ENCODE measurements at regions not wholly inside any gene's neighbourhood (a gene's known extent, or its start where the extent isn't known, plus 50 kb on each side); places are given as distances from the start of the nearest gene placed in this dataset.

DNA sequence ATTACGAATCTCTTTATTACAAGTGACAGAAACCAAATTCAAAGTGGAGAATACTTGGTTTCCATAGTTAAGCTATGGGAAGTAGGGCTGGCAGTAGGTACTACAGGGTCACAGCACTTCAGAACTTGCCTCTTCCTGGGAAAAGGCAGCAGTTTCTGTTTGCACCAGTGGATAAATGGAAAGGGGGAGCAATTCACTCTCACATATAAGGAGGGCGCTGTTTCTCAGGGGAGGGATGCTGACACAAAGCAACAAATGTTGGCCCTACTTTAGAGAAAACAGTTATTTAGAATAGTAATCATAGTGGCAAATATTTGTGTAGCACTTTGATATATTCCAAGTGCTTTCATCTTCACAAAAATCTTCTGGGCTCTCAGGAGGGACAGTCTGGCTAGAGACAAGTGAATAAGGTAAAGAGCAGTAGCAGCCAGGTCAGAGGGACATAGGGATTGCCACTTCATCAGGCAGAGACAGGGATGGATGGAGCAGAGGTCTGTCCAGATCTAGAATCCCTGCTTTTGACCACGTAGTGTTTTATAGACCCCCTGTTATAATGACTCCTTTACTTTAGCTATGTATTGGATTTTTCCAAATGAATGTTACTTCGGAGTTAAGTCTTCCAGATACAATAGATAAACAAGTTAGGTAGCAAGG, 554.8 kb upstream of the SGCD start:
- TF ChIP-seq, protein P1, sequence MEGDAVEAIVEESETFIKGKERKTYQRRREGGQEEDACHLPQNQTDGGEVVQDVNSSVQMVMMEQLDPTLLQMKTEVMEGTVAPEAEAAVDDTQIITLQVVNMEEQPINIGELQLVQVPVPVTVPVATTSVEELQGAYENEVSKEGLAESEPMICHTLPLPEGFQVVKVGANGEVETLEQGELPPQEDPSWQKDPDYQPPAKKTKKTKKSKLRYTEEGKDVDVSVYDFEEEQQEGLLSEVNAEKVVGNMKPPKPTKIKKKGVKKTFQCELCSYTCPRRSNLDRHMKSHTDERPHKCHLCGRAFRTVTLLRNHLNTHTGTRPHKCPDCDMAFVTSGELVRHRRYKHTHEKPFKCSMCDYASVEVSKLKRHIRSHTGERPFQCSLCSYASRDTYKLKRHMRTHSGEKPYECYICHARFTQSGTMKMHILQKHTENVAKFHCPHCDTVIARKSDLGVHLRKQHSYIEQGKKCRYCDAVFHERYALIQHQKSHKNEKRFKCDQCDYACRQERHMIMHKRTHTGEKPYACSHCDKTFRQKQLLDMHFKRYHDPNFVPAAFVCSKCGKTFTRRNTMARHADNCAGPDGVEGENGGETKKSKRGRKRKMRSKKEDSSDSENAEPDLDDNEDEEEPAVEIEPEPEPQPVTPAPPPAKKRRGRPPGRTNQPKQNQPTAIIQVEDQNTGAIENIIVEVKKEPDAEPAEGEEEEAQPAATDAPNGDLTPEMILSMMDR (IDR thresholded peaks at IDR 0.05; ENCODE audit: low read depth, low read length): no peak

DNA sequence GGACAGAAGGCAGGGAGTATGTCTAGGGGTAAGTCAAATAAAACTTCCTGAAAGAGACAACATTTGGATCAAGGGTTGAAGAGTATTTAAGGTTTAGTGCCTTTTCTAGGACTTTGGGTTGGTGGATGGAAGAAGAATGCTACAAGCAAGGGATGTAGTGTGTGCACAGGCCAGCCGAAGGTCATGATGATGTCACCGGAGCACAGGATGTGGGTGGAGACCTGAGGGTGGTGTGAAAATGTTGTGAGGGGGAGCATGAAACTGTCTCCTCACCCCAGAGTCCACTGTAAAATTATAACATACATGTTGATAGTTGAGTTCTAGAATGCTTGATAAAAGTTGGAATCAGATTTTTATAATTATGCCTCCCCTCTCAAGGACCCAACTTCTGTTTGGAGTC, 553.3 kb upstream of the SGCD start:
- TF ChIP-seq, protein P1 (IDR thresholded peaks at IDR 0.05; ENCODE audit: low read depth, low read length): no peak

More for the DNA sequence above, 554.8 kb upstream of the SGCD start:
- no peak for DNase-seq (ENCODE audit: extremely low read depth, low read depth)

DNA sequence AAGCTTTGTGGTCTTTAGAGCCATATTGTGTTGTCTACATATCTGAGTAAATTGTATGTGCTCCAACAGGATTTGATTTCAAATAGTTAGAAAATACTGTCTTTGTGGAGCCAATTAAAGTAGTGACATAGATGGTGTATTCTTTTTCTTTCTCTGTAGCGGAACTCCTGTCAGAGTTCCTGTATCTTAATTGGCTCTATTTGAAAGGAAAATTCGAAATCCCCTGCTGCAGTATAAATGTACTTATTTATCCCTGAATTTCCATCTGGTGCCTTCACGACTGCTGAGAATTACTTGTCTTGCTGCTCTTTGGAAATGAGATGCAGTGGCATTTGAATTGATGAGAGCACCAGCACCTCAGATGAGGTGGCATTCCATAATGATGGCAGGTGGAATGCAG, 546.7 kb upstream of the SGCD start:
- no peak for DNase-seq (ENCODE audit: extremely low read depth, low read depth)
- TF ChIP-seq, protein P1 (IDR thresholded peaks at IDR 0.05; ENCODE audit: low read depth, low read length): no peak

More for the DNA sequence above, 553.3 kb upstream of the SGCD start:
- DNase-seq (ENCODE audit: extremely low read depth, low read depth): no peak

DNA sequence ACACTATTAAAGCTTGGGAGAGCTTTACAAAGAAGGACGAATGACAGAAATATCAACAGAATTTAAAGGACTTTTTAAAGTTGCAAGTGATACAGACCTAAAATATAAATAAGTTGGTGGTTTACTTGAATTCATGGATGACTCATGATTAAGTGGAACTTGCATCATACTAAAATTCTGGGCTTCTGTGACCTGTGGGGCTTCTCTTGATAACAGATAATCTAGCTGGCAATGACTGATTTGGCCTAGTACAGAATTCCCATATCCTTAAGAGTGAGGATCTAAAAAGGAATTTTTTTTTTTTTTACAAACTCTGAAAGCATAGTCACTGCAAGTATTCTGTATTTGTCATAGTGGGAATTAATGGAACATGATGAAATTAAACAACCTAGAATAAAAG, 543.7 kb upstream of the SGCD start:
- DNase-seq (ENCODE audit: extremely low read depth, low read depth): no peak
- TF ChIP-seq, protein P1 (IDR thresholded peaks at IDR 0.05; ENCODE audit: low read depth, low read length): no peak

DNA sequence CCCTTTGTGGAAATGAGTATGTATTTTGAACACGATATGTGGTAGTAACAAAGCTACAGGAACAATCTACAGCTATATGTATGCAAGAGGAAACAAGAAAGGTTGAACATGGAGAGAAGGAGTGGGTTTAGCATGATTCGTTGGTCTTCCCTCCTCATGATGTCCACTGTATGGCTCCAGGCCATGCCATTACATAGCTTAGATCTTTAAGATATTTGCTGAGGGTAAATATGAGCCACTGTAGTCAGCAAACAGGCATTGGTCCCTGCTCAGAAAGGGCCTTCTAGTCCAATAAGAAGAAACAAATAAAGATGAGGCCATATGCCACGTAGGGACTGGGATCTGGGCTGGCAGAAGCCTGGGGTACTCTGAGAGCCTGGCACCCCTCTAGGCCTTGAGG, 543.2 kb upstream of the SGCD start:
- TF ChIP-seq, protein P1 (IDR thresholded peaks at IDR 0.05; ENCODE audit: low read depth, low read length): no peak
- no peak for DNase-seq (ENCODE audit: extremely low read depth, low read depth)

DNA sequence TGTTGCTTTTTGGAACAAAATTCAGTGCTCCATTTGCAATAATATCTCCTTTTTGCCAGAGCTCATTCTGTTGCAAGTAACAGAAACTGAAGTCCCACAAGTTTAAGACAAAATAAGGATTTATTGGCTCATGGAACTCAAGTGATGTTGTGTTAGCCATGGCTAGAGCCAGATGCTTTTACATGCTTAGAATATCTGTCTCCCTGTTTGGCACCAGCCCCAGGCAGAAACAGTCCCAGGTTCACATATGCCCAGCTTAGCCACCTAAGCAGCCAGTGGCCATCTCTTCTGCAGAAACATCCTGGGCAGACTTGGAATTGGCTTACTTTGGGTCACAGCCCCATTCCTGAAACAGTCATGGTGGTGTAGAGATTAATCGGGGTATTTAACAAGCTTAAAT, 540.9 kb upstream of the SGCD start:
- TF ChIP-seq, protein P1 (IDR thresholded peaks at IDR 0.05; ENCODE audit: low read depth, low read length): no peak
- no peak for DNase-seq (ENCODE audit: extremely low read depth, low read depth)

DNA sequence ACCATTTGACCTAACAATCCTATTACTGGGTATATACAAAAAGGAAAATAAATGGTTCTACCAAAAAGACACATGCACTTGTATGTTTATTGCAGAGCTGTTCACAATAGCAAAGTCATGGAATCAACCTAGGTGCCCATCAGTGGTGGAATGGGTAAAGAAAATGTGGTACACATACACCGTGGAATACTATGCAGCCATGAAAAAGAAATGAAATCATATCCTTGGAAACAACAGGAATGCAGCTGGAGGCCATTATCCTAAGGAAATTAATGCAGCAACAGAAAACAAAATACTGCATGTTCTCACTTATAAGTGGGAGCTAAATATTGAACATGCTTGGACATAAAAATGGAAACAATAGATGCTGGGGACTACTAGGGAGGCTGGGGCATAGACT, 534.1 kb upstream of the SGCD start:
- TF ChIP-seq, protein P1 (IDR thresholded peaks at IDR 0.05; ENCODE audit: low read depth, low read length): no peak
- DNase-seq (ENCODE audit: extremely low read depth, low read depth): no peak

Data from AG09319 (cell line).